Caco-2 (cell line): ENCODE measurements at regions not wholly inside any gene's neighbourhood (a gene's known extent, or its start where the extent isn't known, plus 50 kb on each side); places are given as distances from the start of the nearest gene placed in this dataset.

Experiments
- BruUV-seq: library from RNA; stranded (reverse); fragments of 400-500 nt; replicated peaks from 2 replicates; lab custom pipeline; 2021; lab: Mats Ljungman, UMichigan
- CTCF ChIA-PET: fragments of 300-600 bp; sonication (Branson Sonifier 250); formaldehyde crosslinking; loops from one replicate; lab custom pipeline; 2022; ENCODE audit warnings: antibody characterized with exemption; lab: Charles Lee
- POLR2A ChIA-PET: fragments of 300-600 bp; sonication (Branson Sonifier 250); formaldehyde crosslinking; loops from one replicate; lab custom pipeline; 2022; ENCODE audit warnings: antibody characterized with exemption; lab: Charles Lee
- DNase-seq, 2 experiments: peaks; one replicate each; pipeline versions ENCODE4 v3.0.0 to v3.0.0-alpha.2; 2020 to 2022
- H3K27me3 ChIP-seq: replicated peaks from 2 replicates; pipeline ENCODE4 v1.6.0; 2011; ENCODE audit warnings: low read length; ENCODE audit not compliant: control insufficient read depth, insufficient read depth
- H3K36me3 ChIP-seq: 2 replicates; pipeline ENCODE4 v1.5.1; 2011; ENCODE audit warnings: low read length; ENCODE audit not compliant: control insufficient read depth, insufficient read depth
- H3K4me1 ChIP-seq: fragments of 250-450 bp; sonication (Bioruptor Pico); 2 replicates; pipeline ENCODE4 v1.5.1; 2020; ENCODE audit warnings: mild to moderate bottlenecking
- H3K4me3 ChIP-seq: 2 replicates; pipeline ENCODE4 v1.5.1; 2011; ENCODE audit warnings: low read depth, mild to moderate bottlenecking, control low read depth, low read length
- H3K9me3 ChIP-seq: fragments of 250-450 bp; sonication (Bioruptor Pico); 2 replicates; pipeline ENCODE4 v1.5.1; 2020; ENCODE audit warnings: mild to moderate bottlenecking, moderate library complexity
- H3K27ac Mint-ChIP-seq: one replicate; pipeline ENCODE4 v1.8.0; 2022; ENCODE audit warnings: mixed read lengths; ENCODE audit not compliant: unreplicated experiment
- H3K27me3 Mint-ChIP-seq: one replicate; pipeline ENCODE4 v1.8.0; 2022; ENCODE audit warnings: mixed read lengths; ENCODE audit not compliant: insufficient read depth, unreplicated experiment
- H3K36me3 Mint-ChIP-seq: one replicate; pipeline ENCODE4 v1.8.0; 2022; ENCODE audit warnings: mild to moderate bottlenecking, mixed read lengths; ENCODE audit not compliant: insufficient read depth, unreplicated experiment
- H3K4me1 Mint-ChIP-seq: one replicate; pipeline ENCODE4 v1.8.0; 2022; ENCODE audit warnings: low read depth, mixed read lengths; ENCODE audit not compliant: unreplicated experiment
- H3K4me3 Mint-ChIP-seq: one replicate; pipeline ENCODE4 v1.8.0; 2022; ENCODE audit warnings: mild to moderate bottlenecking, moderate library complexity, mixed read lengths; ENCODE audit not compliant: unreplicated experiment
- H3K9me3 Mint-ChIP-seq: one replicate; pipeline ENCODE4 v1.8.0; 2022; ENCODE audit warnings: mixed read lengths; ENCODE audit not compliant: unreplicated experiment
- CTCF ChIP-seq, 2 experiments: fragments of 200-600 bp in 1 of 2; IDR thresholded peaks; 1 replicate in 1 of 2; 2 replicates in 1 of 2; pipeline versions ENCODE4 v1.5.1 to v1.8.0; 2011 to 2022; ENCODE audit warnings: antibody characterized with exemption in 1 of 2, control low read depth in 1 of 2, inconsistent platforms in 1 of 2, low read depth in 1 of 2, low read length in 1 of 2, mild to moderate bottlenecking in 1 of 2, moderate library complexity in 1 of 2; ENCODE audit not compliant: insufficient read depth in 1 of 2, severe bottlenecking in 1 of 2, unreplicated experiment in 1 of 2
- intact Hi-C: fragments of 100-400 bp; cut with micrococcal nuclease; formaldehyde crosslinking; loops from one replicate; pipeline ENCODE4 v1.10.0; 2022; ENCODE audit not compliant: unreplicated experiment

GRCh38 chr6:169937389-169938261 is 186.2 kb downstream of the ERMARD start:
- intact Hi-C loops = no loop called here
- no peak for DNase-seq
- POLR2A ChIA-PET = interaction anchor here (0.7 kb wide), 1 partner anchor 116 kb away, joined by 6 read pairs; no protein-coding TSS in a partner anchor
- no TSS peak for BruUV-seq
- Mint-ChIP-seq H3K36me3 (peaks cover 5% of the 10 kb centered on the region), H3K4me3 (no peak overlapping the region), H3K27me3 (no peaks in the 10 kb centered on the region), H3K9me3 (no peaks in the 10 kb centered on the region), H3K27ac (no peak overlapping the region), H3K4me1 (peaks cover 7% of the 10 kb centered on the region)
- H3K4me1 ChIP-seq = peaks cover 15% of the 10 kb centered on the region
- H3K36me3 ChIP-seq = no peaks in the 10 kb centered on the region
- H3K27me3 ChIP-seq = no peaks in the 10 kb centered on the region
- no peaks in the 10 kb centered on the region for H3K9me3 ChIP-seq
- no peak overlapping the region for H3K4me3 ChIP-seq
- CTCF ChIA-PET = no interaction called here
- no peak for TF ChIP-seq CTCF (IDR thresholded peaks at IDR 0.05; ENCODE audit: insufficient read depth in 1 of 2, low read depth in 1 of 2, low read length in 1 of 2, severe bottlenecking in 1 of 2, unreplicated experiment in 1 of 2)

- H3K27me3 Mint-ChIP-seq = no peaks in the 10 kb centered on the region
- Histone ChIP-seq H3K4me1 (peaks cover 24% of the 10 kb centered on the region), H3K9me3 (no peaks in the 10 kb centered on the region), H3K36me3 (no peaks in the 10 kb centered on the region), H3K27me3 (no peaks in the 10 kb centered on the region), H3K4me3 (no peak overlapping the region)
- peaks cover 7% of the 10 kb centered on the region for H3K4me1 Mint-ChIP-seq
- no TSS peak for BruUV-seq
- H3K27ac Mint-ChIP-seq = no peak overlapping the region
- no peaks in the 10 kb centered on the region for H3K9me3 Mint-ChIP-seq
- ChIA-PET CTCF (no interaction called here), POLR2A (no interaction called here)
- no peak for DNase-seq
- TF ChIP-seq CTCF (IDR thresholded peaks at IDR 0.05; ENCODE audit: insufficient read depth in 1 of 2, low read depth in 1 of 2, low read length in 1 of 2, severe bottlenecking in 1 of 2, unreplicated experiment in 1 of 2) = no peak
- H3K4me3 Mint-ChIP-seq = no peak overlapping the region
- peaks cover 5% of the 10 kb centered on the region for H3K36me3 Mint-ChIP-seq
- intact Hi-C loops = no loop called here
Observed at GRCh38 chr6:169936355-169936975, 185.0 kb downstream of the ERMARD start.

GRCh38 chr6:169935861-169936260 is 184.4 kb downstream of the ERMARD start:
- no peak for TF ChIP-seq CTCF (IDR thresholded peaks at IDR 0.05; ENCODE audit: insufficient read depth in 1 of 2, low read depth in 1 of 2, low read length in 1 of 2, severe bottlenecking in 1 of 2, unreplicated experiment in 1 of 2)
- Mint-ChIP-seq H3K36me3 (peaks cover 5% of the 10 kb centered on the region), H3K4me3 (no peak overlapping the region), H3K9me3 (no peaks in the 10 kb centered on the region), H3K4me1 (peaks cover 7% of the 10 kb centered on the region), H3K27ac (no peak overlapping the region), H3K27me3 (no peaks in the 10 kb centered on the region)
- Histone ChIP-seq H3K9me3 (no peaks in the 10 kb centered on the region), H3K27me3 (no peaks in the 10 kb centered on the region), H3K4me1 (peaks cover 24% of the 10 kb centered on the region), H3K4me3 (no peak overlapping the region), H3K36me3 (no peaks in the 10 kb centered on the region)
- CTCF ChIA-PET = no interaction called here
- no peak for DNase-seq
- BruUV-seq = no TSS peak
- intact Hi-C loops = no loop called here
- POLR2A ChIA-PET = no interaction called here
